ENCODE measurements at regions not wholly inside any gene's neighbourhood (a gene's known extent, or its start where the extent isn't known, plus 50 kb on each side); places are given as distances from the start of the nearest gene placed in this dataset.

DNA sequence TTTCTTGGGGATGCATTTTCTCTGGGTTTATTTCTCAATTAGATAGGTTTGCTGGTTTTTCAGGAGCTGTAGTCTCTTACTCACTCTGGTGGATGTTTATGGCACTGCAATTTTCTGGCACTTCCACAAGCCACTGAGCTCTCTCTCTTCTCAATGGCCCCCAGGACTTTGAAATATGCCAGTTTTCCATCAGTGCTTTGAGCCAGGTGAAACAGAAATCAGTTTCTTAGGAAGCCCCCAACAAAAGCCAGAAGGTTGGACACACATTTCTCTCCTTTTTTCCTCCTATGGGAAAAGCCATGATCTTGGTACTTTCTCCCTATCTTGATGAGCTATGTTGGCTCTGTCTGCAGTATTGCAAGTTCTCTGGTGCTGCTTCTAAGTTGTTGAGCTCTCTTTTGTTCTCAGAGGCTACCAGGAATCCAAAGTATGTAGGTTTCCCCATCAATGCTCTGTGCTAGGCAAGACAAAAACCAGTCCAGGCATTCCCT is 90.7 kb upstream of the SMIM36 start (continued):
- TF ChIP-seq, protein P1, sequence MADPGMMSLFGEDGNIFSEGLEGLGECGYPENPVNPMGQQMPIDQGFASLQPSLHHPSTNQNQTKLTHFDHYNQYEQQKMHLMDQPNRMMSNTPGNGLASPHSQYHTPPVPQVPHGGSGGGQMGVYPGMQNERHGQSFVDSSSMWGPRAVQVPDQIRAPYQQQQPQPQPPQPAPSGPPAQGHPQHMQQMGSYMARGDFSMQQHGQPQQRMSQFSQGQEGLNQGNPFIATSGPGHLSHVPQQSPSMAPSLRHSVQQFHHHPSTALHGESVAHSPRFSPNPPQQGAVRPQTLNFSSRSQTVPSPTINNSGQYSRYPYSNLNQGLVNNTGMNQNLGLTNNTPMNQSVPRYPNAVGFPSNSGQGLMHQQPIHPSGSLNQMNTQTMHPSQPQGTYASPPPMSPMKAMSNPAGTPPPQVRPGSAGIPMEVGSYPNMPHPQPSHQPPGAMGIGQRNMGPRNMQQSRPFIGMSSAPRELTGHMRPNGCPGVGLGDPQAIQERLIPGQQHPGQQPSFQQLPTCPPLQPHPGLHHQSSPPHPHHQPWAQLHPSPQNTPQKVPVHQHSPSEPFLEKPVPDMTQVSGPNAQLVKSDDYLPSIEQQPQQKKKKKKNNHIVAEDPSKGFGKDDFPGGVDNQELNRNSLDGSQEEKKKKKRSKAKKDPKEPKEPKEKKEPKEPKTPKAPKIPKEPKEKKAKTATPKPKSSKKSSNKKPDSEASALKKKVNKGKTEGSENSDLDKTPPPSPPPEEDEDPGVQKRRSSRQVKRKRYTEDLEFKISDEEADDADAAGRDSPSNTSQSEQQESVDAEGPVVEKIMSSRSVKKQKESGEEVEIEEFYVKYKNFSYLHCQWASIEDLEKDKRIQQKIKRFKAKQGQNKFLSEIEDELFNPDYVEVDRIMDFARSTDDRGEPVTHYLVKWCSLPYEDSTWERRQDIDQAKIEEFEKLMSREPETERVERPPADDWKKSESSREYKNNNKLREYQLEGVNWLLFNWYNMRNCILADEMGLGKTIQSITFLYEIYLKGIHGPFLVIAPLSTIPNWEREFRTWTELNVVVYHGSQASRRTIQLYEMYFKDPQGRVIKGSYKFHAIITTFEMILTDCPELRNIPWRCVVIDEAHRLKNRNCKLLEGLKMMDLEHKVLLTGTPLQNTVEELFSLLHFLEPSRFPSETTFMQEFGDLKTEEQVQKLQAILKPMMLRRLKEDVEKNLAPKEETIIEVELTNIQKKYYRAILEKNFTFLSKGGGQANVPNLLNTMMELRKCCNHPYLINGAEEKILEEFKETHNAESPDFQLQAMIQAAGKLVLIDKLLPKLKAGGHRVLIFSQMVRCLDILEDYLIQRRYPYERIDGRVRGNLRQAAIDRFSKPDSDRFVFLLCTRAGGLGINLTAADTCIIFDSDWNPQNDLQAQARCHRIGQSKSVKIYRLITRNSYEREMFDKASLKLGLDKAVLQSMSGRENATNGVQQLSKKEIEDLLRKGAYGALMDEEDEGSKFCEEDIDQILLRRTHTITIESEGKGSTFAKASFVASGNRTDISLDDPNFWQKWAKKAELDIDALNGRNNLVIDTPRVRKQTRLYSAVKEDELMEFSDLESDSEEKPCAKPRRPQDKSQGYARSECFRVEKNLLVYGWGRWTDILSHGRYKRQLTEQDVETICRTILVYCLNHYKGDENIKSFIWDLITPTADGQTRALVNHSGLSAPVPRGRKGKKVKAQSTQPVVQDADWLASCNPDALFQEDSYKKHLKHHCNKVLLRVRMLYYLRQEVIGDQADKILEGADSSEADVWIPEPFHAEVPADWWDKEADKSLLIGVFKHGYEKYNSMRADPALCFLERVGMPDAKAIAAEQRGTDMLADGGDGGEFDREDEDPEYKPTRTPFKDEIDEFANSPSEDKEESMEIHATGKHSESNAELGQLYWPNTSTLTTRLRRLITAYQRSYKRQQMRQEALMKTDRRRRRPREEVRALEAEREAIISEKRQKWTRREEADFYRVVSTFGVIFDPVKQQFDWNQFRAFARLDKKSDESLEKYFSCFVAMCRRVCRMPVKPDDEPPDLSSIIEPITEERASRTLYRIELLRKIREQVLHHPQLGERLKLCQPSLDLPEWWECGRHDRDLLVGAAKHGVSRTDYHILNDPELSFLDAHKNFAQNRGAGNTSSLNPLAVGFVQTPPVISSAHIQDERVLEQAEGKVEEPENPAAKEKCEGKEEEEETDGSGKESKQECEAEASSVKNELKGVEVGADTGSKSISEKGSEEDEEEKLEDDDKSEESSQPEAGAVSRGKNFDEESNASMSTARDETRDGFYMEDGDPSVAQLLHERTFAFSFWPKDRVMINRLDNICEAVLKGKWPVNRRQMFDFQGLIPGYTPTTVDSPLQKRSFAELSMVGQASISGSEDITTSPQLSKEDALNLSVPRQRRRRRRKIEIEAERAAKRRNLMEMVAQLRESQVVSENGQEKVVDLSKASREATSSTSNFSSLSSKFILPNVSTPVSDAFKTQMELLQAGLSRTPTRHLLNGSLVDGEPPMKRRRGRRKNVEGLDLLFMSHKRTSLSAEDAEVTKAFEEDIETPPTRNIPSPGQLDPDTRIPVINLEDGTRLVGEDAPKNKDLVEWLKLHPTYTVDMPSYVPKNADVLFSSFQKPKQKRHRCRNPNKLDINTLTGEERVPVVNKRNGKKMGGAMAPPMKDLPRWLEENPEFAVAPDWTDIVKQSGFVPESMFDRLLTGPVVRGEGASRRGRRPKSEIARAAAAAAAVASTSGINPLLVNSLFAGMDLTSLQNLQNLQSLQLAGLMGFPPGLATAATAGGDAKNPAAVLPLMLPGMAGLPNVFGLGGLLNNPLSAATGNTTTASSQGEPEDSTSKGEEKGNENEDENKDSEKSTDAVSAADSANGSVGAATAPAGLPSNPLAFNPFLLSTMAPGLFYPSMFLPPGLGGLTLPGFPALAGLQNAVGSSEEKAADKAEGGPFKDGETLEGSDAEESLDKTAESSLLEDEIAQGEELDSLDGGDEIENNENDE (IDR thresholded peaks at IDR 0.05; ENCODE audit: insufficient replicate concordance, low read length), result peak; percentile 56
- TF ChIP-seq, protein P2, sequence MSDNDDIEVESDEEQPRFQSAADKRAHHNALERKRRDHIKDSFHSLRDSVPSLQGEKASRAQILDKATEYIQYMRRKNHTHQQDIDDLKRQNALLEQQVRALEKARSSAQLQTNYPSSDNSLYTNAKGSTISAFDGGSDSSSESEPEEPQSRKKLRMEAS (IDR thresholded peaks at IDR 0.05), result no peak
- peak; percentile 6; the same call in 1 of the 2 replicates for TF ChIP-seq CEBPB (IDR thresholded peaks at IDR 0.05; ENCODE audit: low read depth, low read length)
- TF ChIP-seq SP4 (IDR thresholded peaks at IDR 0.05; ENCODE audit: low read length), result no peak
- no peak for TF ChIP-seq RFX5 (IDR thresholded peaks at IDR 0.05; ENCODE audit: borderline replicate concordance, low read depth, low read length)
- TF ChIP-seq TAF1 (IDR thresholded peaks at IDR 0.05; ENCODE audit: low read depth, low read length), result peak; percentile 33; the same call in 1 of the 2 replicates
- TF ChIP-seq SP1 (IDR thresholded peaks at IDR 0.05; ENCODE audit: low read depth, low read length), result peak; percentile 83
- peak; percentile 41 for TF ChIP-seq KDM4A (IDR thresholded peaks at IDR 0.05; ENCODE audit: low read depth, low read length, severe bottlenecking)
- TF ChIP-seq CTCF (IDR thresholded peaks at IDR 0.05; ENCODE audit: control extremely low read depth in 1 of 3, insufficient read depth in 1 of 3, low read depth in 1 of 3, low read length in 3 of 3), result peak in 2 of 3 experiments; percentile 72 to 78; a peak in 3 of 4 replicates

All from H1 (cell line).